ENCODE measurements at regions not wholly inside any gene's neighbourhood (a gene's known extent, or its start where the extent isn't known, plus 50 kb on each side); places are given as distances from the start of the nearest gene placed in this dataset.

- Histone ChIP-seq H3K79me1 (ENCODE audit: low read depth, low read length) (no peaks in the 10 kb centered on the region; the same call in 1 of the 2 replicates), H3K4me3 (ENCODE audit: extremely low read depth in 1 of 4, insufficient read depth in 2 of 4, low read depth in 3 of 4, low read length in 4 of 4) (no peak overlapping the region), H3K18ac (ENCODE audit: extremely low read depth, low read length) (no peak overlapping the region), H3K9ac (replicated peaks in 1 of 4; ENCODE audit: extremely low read depth in 1 of 4, low read depth in 3 of 4, low read length in 3 of 4) (no peak overlapping the region), H3K23ac (ENCODE audit: insufficient read length) (no peak overlapping the region), H3K79me2 (ENCODE audit: control insufficient read depth in 1 of 2, insufficient read depth in 2 of 2, low read length in 2 of 2) (no peaks in the 10 kb centered on the region; a peak in 1 of 4 replicates), H2AK5ac (ENCODE audit: low read depth, low read length) (no peak overlapping the region), H2AFZ (ENCODE audit: low read length) (no peak overlapping the region), H4K91ac (replicated peaks; ENCODE audit: insufficient read length, low read length) (no peak overlapping the region), H4K20me1 (replicated peaks in 1 of 2; ENCODE audit: control insufficient read depth in 1 of 2, insufficient read depth in 2 of 2, low read length in 2 of 2) (peaks cover 0 to 7% of the 10 kb centered on the region in 2 experiments), H3K23me2 (ENCODE audit: low read depth, low read length) (peaks cover 7% of the 10 kb centered on the region; the same call in 1 of the 2 replicates), H4K8ac (ENCODE audit: extremely low read depth, insufficient read depth, low read length) (no peak overlapping the region), H2BK20ac (ENCODE audit: low read length) (no peak overlapping the region), H3K27me3 (replicated peaks in 1 of 4; ENCODE audit: control insufficient read depth in 3 of 4, extremely low read depth in 1 of 4, insufficient read depth in 3 of 4, low read length in 3 of 4) (no peaks in the 10 kb centered on the region), H2BK12ac (ENCODE audit: low read depth, low read length) (no peak overlapping the region), H4K5ac (ENCODE audit: insufficient read length, low read depth, low read length) (no peak overlapping the region), H2BK120ac (replicated peaks; ENCODE audit: low read depth, low read length) (no peak overlapping the region), H2BK15ac (ENCODE audit: low read length) (no peak overlapping the region), H3K9me3 (ENCODE audit: insufficient read depth in 2 of 2, low read depth in 1 of 2, low read length in 1 of 2) (peaks cover 0 to 6% of the 10 kb centered on the region in 2 experiments; a peak in 2 of 4 replicates), H3K27ac (ENCODE audit: low read depth, low read length) (no peak overlapping the region), H3K56ac (replicated peaks; ENCODE audit: insufficient read length, low read depth, low read length) (no peak overlapping the region), H2BK5ac (ENCODE audit: low read depth, low read length) (no peak overlapping the region), H3K36me3 (ENCODE audit: control insufficient read depth in 2 of 4, insufficient read depth in 4 of 4, low read length in 3 of 4) (no peaks in the 10 kb centered on the region; a peak in 1 of 8 replicates), H3K4me2 (ENCODE audit: insufficient read depth in 1 of 2, low read depth in 2 of 2, low read length in 2 of 2) (no peak overlapping the region), H3K14ac (ENCODE audit: insufficient read length) (no peak overlapping the region), H3K4ac (replicated peaks; ENCODE audit: insufficient read length, low read depth, low read length) (no peak overlapping the region), H3K4me1 (replicated peaks in 1 of 4; ENCODE audit: control insufficient read depth in 3 of 4, insufficient read depth in 4 of 4, low read length in 3 of 4) (no peaks in the 10 kb centered on the region)
- ChIA-PET POLR2A (ENCODE audit: partially characterized antibody) (no interaction called here), CTCF (ENCODE audit: partially characterized antibody) (interaction anchor here (0.7 to 2.2 kb wide), 11 partner anchors 8 to 395 kb away, joined by 3 to 9 read pairs (median 3); no protein-coding TSS in a partner anchor)
- FAIRE-seq (no peak), DNase-seq (ENCODE audit: low read depth in 1 of 2, low spot score in 2 of 2) (no peak)
- TF ChIP-seq MAX (IDR thresholded peaks at IDR 0.05) (no peak), GABPA (IDR thresholded peaks at IDR 0.05; ENCODE audit: borderline replicate concordance, insufficient read depth, low read length) (no peak), TBP (IDR thresholded peaks at IDR 0.05; ENCODE audit: low read depth, low read length) (no peak), CEBPB (IDR thresholded peaks at IDR 0.05; ENCODE audit: low read depth, low read length) (no peak), KDM1A (IDR thresholded peaks at IDR 0.05; ENCODE audit: borderline replicate concordance, low read length) (no peak)
- WGBS, 2 experiments (ENCODE audit: extremely low coverage in 1 of 2, insufficient coverage in 1 of 2, insufficient read length in 1 of 2, insufficient replicate concordance in 2 of 2, low coverage in 1 of 2, low lambda C conversion rate in 2 of 2, missing lambda C conversion rate in 1 of 2): 94% methylated on average over 3 of the region's 3 CpGs; no CpG with 5 or more reads in 1 of the 2 experiments
Measured at GRCh38 chr12:107526555-107527180, 158.9 kb upstream of the PWP1 start.

Measured in H1 (cell line).